ENCODE measurements at regions not wholly inside any gene's neighbourhood (a gene's known extent, or its start where the extent isn't known, plus 50 kb on each side); places are given as distances from the start of the nearest gene placed in this dataset.

DNA sequence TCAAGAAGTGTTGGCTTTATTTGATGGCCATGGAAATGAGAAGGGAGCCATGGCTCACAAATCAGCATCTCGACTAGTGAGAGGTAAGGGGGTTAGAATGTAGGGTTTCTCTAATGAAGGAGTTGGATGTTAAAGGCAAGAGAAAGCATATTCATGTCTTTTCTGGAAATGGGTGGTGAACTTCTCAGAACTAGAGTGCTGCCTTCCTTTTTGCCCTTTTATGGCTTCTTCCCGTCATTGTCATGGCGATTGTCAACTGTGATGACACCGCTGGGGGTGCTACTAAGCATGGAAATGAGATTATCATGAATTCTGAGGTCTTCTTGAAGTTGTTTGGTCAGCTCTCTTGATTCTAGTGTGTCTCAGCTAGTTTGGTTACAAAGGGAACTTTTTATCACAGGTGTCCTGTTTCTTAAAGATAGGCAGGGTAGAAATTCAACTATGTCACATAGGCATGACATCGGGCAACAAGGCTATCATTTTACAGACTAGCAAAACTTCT lies 180.4 kb downstream of the LIG4 start:
- TF ChIP-seq, protein P1, sequence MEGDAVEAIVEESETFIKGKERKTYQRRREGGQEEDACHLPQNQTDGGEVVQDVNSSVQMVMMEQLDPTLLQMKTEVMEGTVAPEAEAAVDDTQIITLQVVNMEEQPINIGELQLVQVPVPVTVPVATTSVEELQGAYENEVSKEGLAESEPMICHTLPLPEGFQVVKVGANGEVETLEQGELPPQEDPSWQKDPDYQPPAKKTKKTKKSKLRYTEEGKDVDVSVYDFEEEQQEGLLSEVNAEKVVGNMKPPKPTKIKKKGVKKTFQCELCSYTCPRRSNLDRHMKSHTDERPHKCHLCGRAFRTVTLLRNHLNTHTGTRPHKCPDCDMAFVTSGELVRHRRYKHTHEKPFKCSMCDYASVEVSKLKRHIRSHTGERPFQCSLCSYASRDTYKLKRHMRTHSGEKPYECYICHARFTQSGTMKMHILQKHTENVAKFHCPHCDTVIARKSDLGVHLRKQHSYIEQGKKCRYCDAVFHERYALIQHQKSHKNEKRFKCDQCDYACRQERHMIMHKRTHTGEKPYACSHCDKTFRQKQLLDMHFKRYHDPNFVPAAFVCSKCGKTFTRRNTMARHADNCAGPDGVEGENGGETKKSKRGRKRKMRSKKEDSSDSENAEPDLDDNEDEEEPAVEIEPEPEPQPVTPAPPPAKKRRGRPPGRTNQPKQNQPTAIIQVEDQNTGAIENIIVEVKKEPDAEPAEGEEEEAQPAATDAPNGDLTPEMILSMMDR (IDR thresholded peaks at IDR 0.05; ENCODE audit: poor library complexity, severe bottlenecking): no peak
- TF ChIP-seq POLR2AphosphoS5 (IDR thresholded peaks at IDR 0.05) (no peak), EZH2 (IDR thresholded peaks at IDR 0.05; ENCODE audit: borderline replicate concordance, insufficient read depth, low read length, poor library complexity, severe bottlenecking) (no peak), RAD21 (conservative IDR thresholded peaks at IDR 0.05) (no peak), TAF1 (IDR thresholded peaks at IDR 0.05; ENCODE audit: low read depth) (no peak), SMC3 (conservative IDR thresholded peaks at IDR 0.05; ENCODE audit: poor library complexity) (no peak)

All from neural cell (in vitro differentiated cells).